Stimulated activated CD4-positive, alpha-beta T cell treated with anti-CD3 and anti-CD28 coated beads, Interleukin-15, amount 100 ng/mL, for 24 hours (primary cell): ENCODE measurements at regions not wholly inside any gene's neighbourhood (a gene's known extent, or its start where the extent isn't known, plus 50 kb on each side); places are given as distances from the start of the nearest gene placed in this dataset.
A peak's percentile ranks its signal among the peaks of the same experiment; 100 is the strongest.

Experiments used
- DNase-seq: peaks from one replicate; pipeline ENCODE4 v3.0.0-alpha.2; 2020

- DNase-seq: no peak
Measured at GRCh38 chr12:127539226-127539858, 727.6 kb upstream of the TMEM132C start.

DNA sequence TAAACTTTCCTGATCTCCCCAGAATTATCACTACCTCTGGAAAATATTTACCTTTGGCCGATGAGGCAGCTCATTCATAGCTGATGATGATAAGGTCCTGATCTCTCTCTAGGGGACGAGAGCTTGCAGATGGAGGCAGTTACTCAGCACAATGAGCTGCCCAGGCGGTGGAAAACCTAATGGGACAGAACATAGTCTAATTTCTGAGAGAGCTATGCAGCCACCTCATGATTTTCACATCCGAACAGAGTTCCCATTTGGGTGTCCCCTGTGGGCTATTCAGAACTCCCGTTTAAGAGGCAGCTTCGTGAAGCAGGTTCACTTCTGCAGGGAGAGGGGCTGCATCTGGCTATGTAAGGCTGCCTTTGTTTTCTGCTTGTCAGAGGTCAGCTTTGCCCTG is 724.6 kb upstream of the TMEM132C start:
- no peak for DNase-seq

GRCh38 chr12:127542931-127543330 is 724.0 kb upstream of the TMEM132C start:
- DNase-seq: no peak

DNA sequence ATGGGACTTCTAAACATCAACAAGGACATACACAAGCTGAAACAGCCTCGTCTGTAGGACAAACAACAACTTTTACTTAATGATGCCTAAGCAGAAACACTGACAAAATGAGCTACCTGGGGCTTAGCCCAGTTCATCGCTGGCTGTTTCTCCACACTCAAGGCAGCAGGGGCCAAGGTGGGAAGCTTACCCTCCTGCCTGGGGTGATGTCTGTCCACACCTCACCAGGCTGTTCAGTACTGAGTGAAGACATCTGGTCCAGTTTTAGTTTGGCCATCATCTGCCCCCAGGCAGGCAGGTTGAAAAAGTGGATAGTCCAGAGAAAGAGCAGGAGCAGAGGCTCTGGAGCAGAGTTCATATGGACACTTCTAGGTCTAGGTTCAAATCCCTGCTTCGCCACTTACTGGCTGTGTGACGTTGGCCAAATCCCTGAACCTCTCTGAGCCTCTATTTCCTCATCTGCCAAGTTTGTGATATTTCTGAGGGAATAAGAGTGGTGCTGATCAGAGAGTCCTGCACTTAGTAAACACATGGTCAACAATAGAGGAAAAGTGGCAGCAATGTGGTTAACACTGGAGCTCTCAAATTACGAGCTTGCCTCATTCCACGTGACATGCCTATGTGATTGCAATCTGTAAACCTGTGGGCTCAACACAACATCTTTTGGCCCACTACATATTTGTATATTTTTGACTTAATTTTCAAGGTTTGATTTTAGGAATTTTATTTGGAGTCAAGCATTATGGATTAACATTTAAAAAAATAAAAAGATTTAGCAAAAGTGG is 720.1 kb upstream of the TMEM132C start:
- DNase-seq: no peak

DNA sequence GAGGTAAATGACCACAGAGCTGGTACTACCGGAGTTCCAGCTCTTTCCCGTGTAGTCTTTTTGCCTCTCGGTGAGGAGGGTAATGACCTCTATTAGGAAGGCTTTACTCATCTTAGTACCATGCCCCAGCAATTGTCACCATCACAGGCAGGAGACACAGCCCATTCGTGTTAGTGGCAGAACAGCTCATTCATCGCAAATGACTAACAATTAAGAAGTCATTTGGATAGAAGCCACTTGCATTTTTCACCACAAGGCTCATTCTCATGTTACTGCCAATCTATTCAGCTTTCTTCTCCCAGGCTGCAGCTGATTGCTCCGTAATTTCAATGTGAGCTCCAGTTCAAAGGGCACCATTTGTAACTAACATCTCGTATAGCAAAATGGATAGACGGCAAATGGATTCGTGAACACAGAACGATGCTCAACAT is 718.8 kb upstream of the TMEM132C start:
- DNase-seq: no peak

- no peak for DNase-seq
Measured at GRCh38 chr12:127550271-127550670, 716.7 kb upstream of the TMEM132C start.

GRCh38 chr12:127552838-127553237 is 714.1 kb upstream of the TMEM132C start:
- no peak for DNase-seq

- DNase-seq: no peak
Measured at GRCh38 chr12:127555071-127555470, 711.9 kb upstream of the TMEM132C start.

- DNase-seq: no peak
Measured at GRCh38 chr12:127556231-127556886, 710.6 kb upstream of the TMEM132C start.

- DNase-seq: no peak
Measured at GRCh38 chr12:127558361-127558760, 708.6 kb upstream of the TMEM132C start.

DNA sequence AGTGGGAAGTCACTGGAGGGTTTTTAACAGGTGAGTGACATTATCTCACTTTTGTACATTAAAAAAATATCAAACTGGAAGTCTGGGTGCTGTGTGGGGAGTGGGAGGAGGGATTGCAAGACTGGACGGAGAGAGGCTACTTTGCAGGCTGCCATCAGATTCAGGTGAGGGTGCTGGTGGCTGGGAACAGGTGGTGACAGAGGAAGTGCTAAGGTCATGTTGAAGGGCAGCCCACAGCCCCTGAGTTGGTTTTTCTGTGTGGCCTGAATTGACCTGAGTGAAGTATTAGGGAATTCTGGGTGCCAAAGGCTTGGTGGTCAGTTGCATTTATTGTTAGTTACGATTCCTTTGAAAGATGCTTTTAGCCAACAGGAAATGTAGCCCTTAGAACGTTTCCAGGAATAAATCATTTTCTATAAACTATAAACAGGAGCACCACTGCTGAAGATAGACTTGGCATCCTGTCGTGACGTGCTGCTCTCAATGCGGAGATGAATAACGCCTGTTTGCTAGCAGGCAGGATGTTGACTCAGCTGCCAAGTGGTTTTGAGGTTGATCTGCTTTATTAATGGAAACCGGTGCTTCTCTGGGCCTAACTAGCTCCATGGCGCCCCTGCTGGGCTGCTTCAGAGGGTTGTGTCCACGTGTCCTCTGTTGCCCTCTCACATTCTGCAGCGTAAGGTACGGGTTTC is 707.5 kb upstream of the TMEM132C start:
- peak; percentile 79 for DNase-seq

DNA sequence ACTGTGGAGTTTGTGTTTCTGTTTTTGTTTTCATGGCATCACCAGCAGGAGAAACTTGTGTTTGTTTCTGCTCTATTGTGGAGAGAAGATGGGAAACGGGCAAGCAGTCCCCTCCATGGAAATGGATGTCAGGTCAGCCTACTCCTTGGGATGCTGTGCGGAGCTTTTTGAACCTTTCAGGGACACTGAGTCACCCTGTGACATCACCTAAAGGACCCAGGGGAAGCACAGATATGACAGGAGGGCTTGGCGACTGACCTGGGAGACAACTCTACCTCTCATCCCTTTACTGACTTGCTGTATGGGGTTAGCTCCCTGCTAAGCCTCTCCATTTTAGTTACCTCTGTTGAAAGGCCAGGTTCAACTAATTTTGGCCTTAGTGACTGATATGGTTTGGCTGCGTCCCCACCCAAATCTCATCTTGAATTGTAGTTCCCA is 706.9 kb upstream of the TMEM132C start:
- DNase-seq: no peak

GRCh38 chr12:127562816-127563215 is 704.2 kb upstream of the TMEM132C start:
- no peak for DNase-seq

- DNase-seq: no peak
Measured at GRCh38 chr12:127565241-127565640, 701.7 kb upstream of the TMEM132C start.

DNA sequence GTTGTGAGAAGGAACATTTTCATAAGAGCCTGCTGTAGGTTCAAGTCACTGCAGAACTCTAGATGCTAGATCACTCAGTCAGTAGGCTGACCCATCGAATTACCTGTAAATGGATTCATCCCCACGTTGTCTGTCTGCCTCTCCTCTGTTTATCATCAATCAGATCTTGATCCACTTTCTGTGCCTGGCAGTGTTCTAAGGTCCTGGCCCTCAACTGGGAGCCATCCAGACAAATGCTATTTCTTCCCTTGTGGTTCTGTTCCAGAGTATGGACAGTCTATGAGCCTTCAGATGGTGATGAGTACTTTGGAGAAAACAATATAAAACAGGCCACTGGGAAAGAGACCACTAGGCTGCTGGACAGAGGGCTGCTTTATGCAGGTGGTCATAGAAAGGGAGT is 699.4 kb upstream of the TMEM132C start:
- no peak for DNase-seq

DNA sequence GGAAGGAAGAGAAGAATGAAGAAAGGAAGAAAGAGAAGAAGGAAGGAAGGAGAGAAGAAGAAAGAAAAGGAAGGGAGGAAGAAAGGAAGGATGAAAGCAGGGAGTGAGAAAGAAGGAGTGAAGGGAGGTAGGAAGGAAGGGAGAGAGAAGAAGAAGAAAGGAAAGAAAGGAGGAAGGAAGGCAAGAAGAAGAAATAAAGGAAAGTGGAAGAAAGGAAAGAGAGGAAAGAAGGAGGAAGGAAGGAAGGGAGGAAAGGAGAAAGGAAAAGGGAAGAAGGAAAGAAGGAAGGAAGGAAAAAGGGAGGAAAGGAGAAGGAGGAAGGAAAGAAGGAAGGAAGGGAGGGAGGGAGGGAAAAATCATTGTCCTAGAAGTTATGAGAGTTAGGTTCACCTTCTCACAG is 696.6 kb upstream of the TMEM132C start:
- no peak for DNase-seq

- no peak for DNase-seq
Measured at GRCh38 chr12:127570793-127571360, 696.1 kb upstream of the TMEM132C start.

DNA sequence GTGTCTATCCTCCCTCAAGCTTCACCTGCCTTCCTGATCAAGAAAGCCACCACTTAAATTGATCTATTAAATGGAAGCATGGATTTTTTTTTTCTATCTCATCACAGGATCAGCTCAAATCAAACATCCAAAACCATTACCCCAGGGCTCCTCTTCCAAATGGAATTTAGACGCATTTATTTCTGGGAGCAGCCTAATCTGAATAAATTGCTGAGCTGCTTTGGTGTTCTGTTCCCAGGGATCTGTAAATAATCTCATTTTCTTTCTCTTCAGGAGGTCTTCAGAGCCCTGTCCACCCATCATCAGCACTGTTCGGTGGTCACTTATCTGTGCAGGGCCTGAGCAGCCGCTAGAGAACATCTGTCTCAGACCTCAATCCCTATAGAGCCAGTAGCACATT is 695.4 kb upstream of the TMEM132C start:
- DNase-seq: no peak

DNA sequence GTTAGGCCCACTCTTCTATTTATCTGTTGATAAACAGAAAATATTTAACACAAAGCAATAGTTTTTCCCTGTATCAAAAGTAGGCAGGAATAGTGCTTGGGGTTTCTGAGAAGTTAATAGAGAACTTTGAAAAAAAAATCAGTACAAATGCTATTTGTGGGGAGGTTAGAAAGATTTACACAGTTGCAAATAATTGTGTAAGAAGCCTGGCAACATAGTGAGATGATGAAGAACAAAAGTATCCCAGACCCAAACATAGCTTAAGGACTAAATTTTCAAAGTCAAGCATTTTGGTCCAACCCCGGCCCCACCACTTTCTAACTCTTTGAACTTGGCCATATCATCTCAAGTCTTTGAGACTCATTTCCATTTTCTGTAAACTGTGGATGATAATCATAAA is 687.5 kb upstream of the TMEM132C start:
- no peak for DNase-seq

DNA sequence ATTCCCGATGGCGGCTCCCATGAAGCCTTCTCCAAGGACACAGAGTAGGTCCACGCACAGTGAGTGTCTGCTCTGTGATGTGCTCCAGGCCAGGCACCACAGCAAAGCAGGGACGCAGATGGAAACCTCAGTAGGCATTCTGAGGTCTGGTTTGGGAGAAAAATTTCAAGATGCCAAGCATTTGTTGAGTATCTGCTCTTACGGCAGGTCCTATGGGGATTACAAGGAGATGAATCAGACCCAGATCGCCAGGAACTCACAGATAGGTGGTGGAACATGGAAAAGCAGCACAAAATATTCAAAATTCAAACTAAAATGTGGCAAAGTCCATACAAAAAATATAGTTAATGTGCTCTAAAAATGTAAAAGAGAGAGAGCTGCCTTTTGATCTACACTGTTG is 684.9 kb upstream of the TMEM132C start:
- DNase-seq: no peak

DNA sequence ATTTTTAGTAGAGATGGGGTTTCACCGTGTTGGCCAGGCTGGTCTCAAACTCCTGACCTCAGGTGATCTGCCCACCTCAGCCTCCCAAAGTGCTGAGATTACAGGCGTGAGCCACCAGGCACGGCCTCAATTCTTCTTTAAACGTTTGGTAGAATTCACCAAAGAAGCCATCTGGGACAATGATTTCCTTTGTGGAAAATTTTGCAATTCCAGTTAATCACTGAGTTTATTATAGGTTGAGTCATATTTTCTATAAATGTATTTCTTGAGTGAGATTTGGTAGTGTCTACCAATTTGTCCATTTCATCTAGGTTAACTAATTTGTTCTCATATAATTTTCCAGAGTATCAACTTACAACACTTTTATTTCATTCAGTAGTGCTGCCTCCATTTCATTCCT is 683.9 kb upstream of the TMEM132C start:
- DNase-seq: no peak

- DNase-seq: no peak
Measured at GRCh38 chr12:127588249-127588648, 678.7 kb upstream of the TMEM132C start.

DNA sequence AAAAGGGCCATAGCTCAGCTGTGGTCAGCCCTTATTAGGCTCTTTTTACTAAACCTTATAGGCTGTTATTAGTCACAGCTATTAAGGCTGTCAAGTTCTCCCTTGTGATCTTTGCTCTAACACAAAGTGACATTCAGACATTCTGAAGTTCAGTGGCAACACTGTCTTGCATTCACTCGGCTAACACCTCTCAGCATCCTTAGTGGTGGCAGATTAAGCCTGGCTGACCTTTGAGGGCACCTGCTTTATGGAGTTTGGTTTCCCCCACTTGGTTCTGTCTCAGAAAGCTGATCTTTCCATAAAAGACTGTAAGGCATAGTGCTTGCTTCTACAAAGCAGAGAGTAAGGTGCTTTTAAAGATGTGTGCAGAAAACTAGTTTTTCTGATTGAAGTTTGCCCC is 677.4 kb upstream of the TMEM132C start:
- DNase-seq: no peak
